Neural crest cell (in vitro differentiated cells): ENCODE measurements at regions not wholly inside any gene's neighbourhood (a gene's known extent, or its start where the extent isn't known, plus 50 kb on each side); places are given as distances from the start of the nearest gene placed in this dataset.
"Not testable (repeated sequence)": the region's sequence is repeated elsewhere in the genome, so short reads cannot be mapped to it uniquely, and the experiment has no call there.

Source experiments
- DNase-seq: peaks from one replicate; pipeline ENCODE4 v3.0.0; 2021; ENCODE audit warnings: low read depth, mixed read lengths, low spot score
- H3K27ac Mint-ChIP-seq: one replicate; pipeline ENCODE4 v1.8.0; 2021; ENCODE audit warnings: mild to moderate bottlenecking, mixed read lengths; ENCODE audit not compliant: unreplicated experiment
- H3K27me3 Mint-ChIP-seq: 2 replicates; pipeline ENCODE4 v1.8.0; 2021; ENCODE audit warnings: low read depth, mild to moderate bottlenecking, mixed read lengths
- H3K36me3 Mint-ChIP-seq: 2 replicates; pipeline ENCODE4 v1.8.0; 2021; ENCODE audit warnings: low read depth, mild to moderate bottlenecking, mixed read lengths
- H3K4me1 Mint-ChIP-seq: 2 replicates; pipeline ENCODE4 v1.8.0; 2021; ENCODE audit warnings: mixed read lengths
- H3K4me3 Mint-ChIP-seq: one replicate; pipeline ENCODE4 v1.8.0; 2021; ENCODE audit warnings: mild to moderate bottlenecking, mixed read lengths
- H3K9me3 Mint-ChIP-seq: 2 replicates; pipeline ENCODE4 v1.8.0; 2021; ENCODE audit warnings: mixed read lengths
- TF ChIP-seq, protein P1 (sequence below): fragments of 200-600 bp; sonication (generic); conservative IDR thresholded peaks from 2 replicates; pipeline ENCODE4 v1.5.0; 2021; ENCODE audit warnings: antibody characterized with exemption, mild to moderate bottlenecking

DNA sequence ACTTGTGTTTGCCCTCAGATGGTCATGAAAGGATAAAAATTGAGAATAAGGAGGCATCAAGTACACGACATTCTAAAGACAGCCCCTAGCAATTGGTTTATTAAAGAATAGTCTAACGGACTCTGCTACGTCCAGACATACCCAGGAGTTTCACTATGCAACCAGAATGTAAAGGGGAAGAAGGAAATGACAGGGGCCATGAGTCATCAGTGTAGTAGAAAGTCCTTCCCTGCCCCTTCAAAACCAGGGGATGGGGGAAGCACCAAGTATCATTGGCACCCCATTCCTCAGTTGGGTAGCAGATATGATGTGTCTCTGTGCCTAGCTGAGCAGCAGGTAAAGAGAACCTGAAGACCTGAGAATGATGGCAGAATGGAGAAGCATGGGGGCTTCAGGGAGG, 367.4 kb downstream of the IL20RB start:
- H3K27ac Mint-ChIP-seq: no peak overlapping the region
- no peaks in the 10 kb centered on the region for H3K36me3 Mint-ChIP-seq
- DNase-seq: no peak
- TF ChIP-seq, protein P1, sequence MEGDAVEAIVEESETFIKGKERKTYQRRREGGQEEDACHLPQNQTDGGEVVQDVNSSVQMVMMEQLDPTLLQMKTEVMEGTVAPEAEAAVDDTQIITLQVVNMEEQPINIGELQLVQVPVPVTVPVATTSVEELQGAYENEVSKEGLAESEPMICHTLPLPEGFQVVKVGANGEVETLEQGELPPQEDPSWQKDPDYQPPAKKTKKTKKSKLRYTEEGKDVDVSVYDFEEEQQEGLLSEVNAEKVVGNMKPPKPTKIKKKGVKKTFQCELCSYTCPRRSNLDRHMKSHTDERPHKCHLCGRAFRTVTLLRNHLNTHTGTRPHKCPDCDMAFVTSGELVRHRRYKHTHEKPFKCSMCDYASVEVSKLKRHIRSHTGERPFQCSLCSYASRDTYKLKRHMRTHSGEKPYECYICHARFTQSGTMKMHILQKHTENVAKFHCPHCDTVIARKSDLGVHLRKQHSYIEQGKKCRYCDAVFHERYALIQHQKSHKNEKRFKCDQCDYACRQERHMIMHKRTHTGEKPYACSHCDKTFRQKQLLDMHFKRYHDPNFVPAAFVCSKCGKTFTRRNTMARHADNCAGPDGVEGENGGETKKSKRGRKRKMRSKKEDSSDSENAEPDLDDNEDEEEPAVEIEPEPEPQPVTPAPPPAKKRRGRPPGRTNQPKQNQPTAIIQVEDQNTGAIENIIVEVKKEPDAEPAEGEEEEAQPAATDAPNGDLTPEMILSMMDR: no peak
- no peak overlapping the region for H3K4me3 Mint-ChIP-seq
- peaks cover 10% of the 10 kb centered on the region for H3K4me1 Mint-ChIP-seq
- H3K27me3 Mint-ChIP-seq: peaks cover under 1% of the 10 kb centered on the region
- H3K9me3 Mint-ChIP-seq: no peaks in the 10 kb centered on the region

DNA sequence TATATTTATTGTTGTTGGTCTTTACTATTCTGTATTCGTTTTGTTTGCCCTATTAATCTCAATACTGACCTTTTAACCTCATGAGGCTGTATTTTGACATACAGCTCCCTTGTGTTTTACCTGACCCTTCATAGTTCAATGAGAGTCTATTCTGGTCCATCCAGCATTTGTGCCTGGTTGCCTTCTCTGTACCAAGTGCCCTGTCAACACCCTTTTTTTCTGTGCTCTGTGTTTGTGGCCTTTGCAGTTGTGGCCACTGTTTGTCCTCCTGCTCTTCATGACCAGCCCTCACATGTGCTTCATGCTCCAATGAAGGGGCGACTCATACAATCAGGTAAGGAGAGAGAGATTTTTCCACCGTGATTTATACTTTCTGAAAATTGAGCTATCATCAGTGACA, 368.2 kb downstream of the IL20RB start:
- TF ChIP-seq, protein P1: no peak
- no peak for DNase-seq
- Mint-ChIP-seq H3K4me1 (peaks cover 10% of the 10 kb centered on the region), H3K27ac (no peak overlapping the region), H3K4me3 (no peak overlapping the region), H3K27me3 (peaks cover 4% of the 10 kb centered on the region), H3K9me3 (no peaks in the 10 kb centered on the region), H3K36me3 (no peaks in the 10 kb centered on the region)

GRCh38 chr3:137329594-137329993, 371.8 kb downstream of the IL20RB start:
- DNase-seq: no peak

DNA sequence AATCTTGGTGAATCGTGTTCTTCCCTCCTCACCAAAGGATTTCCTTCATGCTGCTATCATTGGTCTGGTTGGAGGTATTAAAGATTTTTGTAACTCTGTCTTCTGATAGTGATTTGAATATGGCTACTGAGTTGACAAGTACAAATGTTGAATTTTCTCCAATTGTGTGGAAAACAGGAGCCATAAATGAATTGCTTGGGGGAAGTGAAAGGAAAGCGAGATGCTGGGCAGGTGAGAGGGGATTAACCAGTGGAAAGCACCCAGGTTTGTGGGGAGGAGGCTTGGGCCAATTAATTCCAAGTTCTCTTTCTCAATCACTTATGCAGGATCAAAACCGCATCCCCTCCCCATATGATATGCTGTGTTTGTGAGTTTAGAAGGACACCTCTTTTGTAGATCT, 372.5 kb downstream of the IL20RB start:
- H3K9me3 Mint-ChIP-seq: no peaks in the 10 kb centered on the region
- H3K27ac Mint-ChIP-seq: peak overlapping the region; percentile 58
- DNase-seq: no peak
- no peak overlapping the region for H3K4me3 Mint-ChIP-seq
- H3K4me1 Mint-ChIP-seq: peaks cover 10% of the 10 kb centered on the region
- H3K27me3 Mint-ChIP-seq: peaks cover 6% of the 10 kb centered on the region
- no peaks in the 10 kb centered on the region for H3K36me3 Mint-ChIP-seq
- TF ChIP-seq, protein P1: no peak

More at GRCh38 chr3:137329594-137329993, 371.8 kb downstream of the IL20RB start:
- Mint-ChIP-seq H3K36me3 (no peaks in the 10 kb centered on the region), H3K4me3 (no peak overlapping the region), H3K4me1 (peaks cover 10% of the 10 kb centered on the region), H3K27ac (no peak overlapping the region), H3K9me3 (no peaks in the 10 kb centered on the region), H3K27me3 (peaks cover 4% of the 10 kb centered on the region)
- TF ChIP-seq, protein P1: no peak

GRCh38 chr3:137332297-137332696, 374.5 kb downstream of the IL20RB start:
- no peak for DNase-seq
- Mint-ChIP-seq H3K9me3 (no peaks in the 10 kb centered on the region), H3K27me3 (peaks cover 6% of the 10 kb centered on the region), H3K4me1 (peaks cover 10% of the 10 kb centered on the region), H3K4me3 (no peak overlapping the region), H3K36me3 (no peaks in the 10 kb centered on the region), H3K27ac (no peak overlapping the region)
- TF ChIP-seq, protein P1: no peak

DNA sequence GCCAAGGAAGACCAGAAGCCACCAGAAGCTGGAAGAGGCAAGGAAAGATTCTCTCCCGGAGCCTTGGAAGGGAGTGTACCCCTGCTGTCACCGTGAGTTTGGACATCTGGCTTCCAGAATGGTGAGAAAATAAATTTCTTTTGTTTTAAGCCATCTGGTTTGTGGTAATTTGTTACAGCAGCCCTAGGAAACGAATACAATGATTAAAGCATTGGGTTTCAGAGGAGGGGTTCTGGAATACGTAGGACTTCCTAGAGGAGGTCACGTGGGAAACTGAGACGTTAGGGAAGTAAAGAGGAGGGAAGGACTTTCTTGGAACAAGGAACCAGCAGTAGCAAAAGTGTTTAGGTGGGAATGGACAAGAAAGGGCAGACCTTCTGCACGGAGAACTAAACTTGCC, 377.7 kb downstream of the IL20RB start:
- peaks cover 15% of the 10 kb centered on the region for H3K9me3 Mint-ChIP-seq
- DNase-seq: no peak
- H3K4me3 Mint-ChIP-seq: no peak overlapping the region
- no peak overlapping the region for H3K27ac Mint-ChIP-seq
- peaks cover 2% of the 10 kb centered on the region for H3K27me3 Mint-ChIP-seq
- TF ChIP-seq, protein P1: no peak
- H3K36me3 Mint-ChIP-seq: peaks cover 5% of the 10 kb centered on the region
- H3K4me1 Mint-ChIP-seq: no peaks in the 10 kb centered on the region

DNA sequence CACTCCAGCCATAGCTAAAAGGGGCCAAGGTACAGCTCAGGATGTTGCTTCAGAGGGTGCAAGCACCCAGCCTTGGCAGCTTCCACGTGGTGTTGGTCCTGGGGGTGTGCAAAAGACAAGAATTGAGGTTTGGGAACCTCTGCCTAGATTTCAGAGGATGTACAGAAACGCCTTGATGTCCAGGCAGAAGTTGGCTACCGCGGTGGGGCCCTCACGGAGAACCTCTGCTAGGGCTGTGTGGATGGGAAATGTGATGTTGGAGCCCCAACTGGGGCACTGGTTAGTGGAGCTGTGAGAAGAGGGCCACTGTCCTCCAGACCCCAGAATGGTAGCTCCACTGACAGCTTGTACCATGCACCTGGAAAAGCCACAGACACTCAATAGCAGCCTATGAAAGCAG, 380.6 kb downstream of the IL20RB start:
- not testable (repeated sequence) for DNase-seq, H3K36me3 Mint-ChIP-seq, H3K4me1 Mint-ChIP-seq, H3K4me3 Mint-ChIP-seq, H3K27ac Mint-ChIP-seq, H3K27me3 Mint-ChIP-seq
- peaks cover 15% of the 10 kb centered on the region for H3K9me3 Mint-ChIP-seq
